ENCODE measurements at regions not wholly inside any gene's neighbourhood (a gene's known extent, or its start where the extent isn't known, plus 50 kb on each side); places are given as distances from the start of the nearest gene placed in this dataset.

GRCh38 chr3:147655236-147655635 lies 246.1 kb downstream of the ZIC1 start:
- H3K4me1 ChIP-seq, result peaks cover 0 to 9% of the 10 kb centered on the region in 2 donors

GRCh38 chr3:147656023-147656422 lies 246.9 kb downstream of the ZIC1 start:
- no peak for DNase-seq (ENCODE audit: low spot score in 2 of 2)
- no peak overlapping the region for H3K27ac ChIP-seq
- no peaks in the 10 kb centered on the region for H3K27me3 ChIP-seq
- H3K4me3 ChIP-seq, result no peak overlapping the region
- no peaks in the 10 kb centered on the region for H3K9me3 ChIP-seq
- intact Hi-C loops (cut with DNase I; ENCODE audit: low total_unique reads), result no loop called here
- peaks cover 0 to 9% of the 10 kb centered on the region in 2 donors for H3K4me1 ChIP-seq
- TF ChIP-seq CTCF (IDR thresholded peaks at IDR 0.05), result no peak
- no peak for TF ChIP-seq POLR2A (IDR thresholded peaks at IDR 0.05)
- no peak for TF ChIP-seq POLR2AphosphoS5 (IDR thresholded peaks at IDR 0.05)
- no peaks in the 10 kb centered on the region for H3K36me3 ChIP-seq

More at GRCh38 chr3:147655236-147655635, 246.1 kb downstream of the ZIC1 start:
- intact Hi-C loops (cut with DNase I; ENCODE audit: low total_unique reads), result no loop called here
- Histone ChIP-seq H3K27me3 (no peaks in the 10 kb centered on the region), H3K9me3 (no peaks in the 10 kb centered on the region), H3K36me3 (no peaks in the 10 kb centered on the region), H3K27ac (peak overlapping the region in 1 of 2 donors; percentile 34), H3K4me3 (no peak overlapping the region)
- peak in 1 of 2 donors; percentile 21 for DNase-seq (ENCODE audit: low spot score in 2 of 2)
- no peak for TF ChIP-seq POLR2AphosphoS5 (IDR thresholded peaks at IDR 0.05)

DNA sequence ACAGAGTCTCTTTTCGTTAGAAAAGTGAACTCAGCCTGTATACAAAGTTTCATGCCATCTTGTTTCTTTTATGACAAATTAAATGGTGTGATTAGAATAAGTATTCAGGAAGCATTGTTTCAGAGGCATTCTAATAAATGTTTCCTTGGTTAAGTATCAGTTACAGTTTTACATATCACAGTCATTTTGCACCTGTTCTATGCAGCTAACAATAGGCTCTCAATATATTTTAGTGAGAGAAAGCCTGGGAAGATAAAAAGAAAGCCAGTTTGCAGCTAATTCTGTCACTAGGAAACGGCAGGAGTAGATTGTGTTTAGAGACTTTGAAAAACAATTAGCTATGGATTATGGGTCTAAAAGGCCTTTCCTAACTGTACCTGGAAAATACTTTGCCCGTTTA lies 252.8 kb downstream of the ZIC1 start:
- TF ChIP-seq CTCF (IDR thresholded peaks at IDR 0.05), result no peak
- no peak overlapping the region for H3K27ac ChIP-seq
- H3K9me3 ChIP-seq, result no peaks in the 10 kb centered on the region
- H3K4me1 ChIP-seq, result no peaks in the 10 kb centered on the region
- intact Hi-C loops (cut with DNase I; ENCODE audit: low total_unique reads), result no loop called here
- H3K27me3 ChIP-seq, result no peaks in the 10 kb centered on the region
- no peak for DNase-seq (ENCODE audit: low spot score in 2 of 2)
- no peaks in the 10 kb centered on the region for H3K36me3 ChIP-seq
- H3K4me3 ChIP-seq, result no peak overlapping the region

GRCh38 chr3:147662705-147663104 lies 253.5 kb downstream of the ZIC1 start:
- no peak for TF ChIP-seq POLR2A (IDR thresholded peaks at IDR 0.05)
- no peak for TF ChIP-seq POLR2AphosphoS5 (IDR thresholded peaks at IDR 0.05)
- no peak for TF ChIP-seq CTCF (IDR thresholded peaks at IDR 0.05)
- H3K4me1 ChIP-seq, result no peaks in the 10 kb centered on the region
- intact Hi-C loops (cut with DNase I; ENCODE audit: low total_unique reads), result no loop called here
- no peak overlapping the region for H3K4me3 ChIP-seq
- H3K27ac ChIP-seq, result no peak overlapping the region
- no peaks in the 10 kb centered on the region for H3K9me3 ChIP-seq
- DNase-seq (ENCODE audit: low spot score in 2 of 2), result no peak
- no peaks in the 10 kb centered on the region for H3K36me3 ChIP-seq
- no peaks in the 10 kb centered on the region for H3K27me3 ChIP-seq

GRCh38 chr3:147669077-147669476 lies 259.9 kb downstream of the ZIC1 start:
- no peak overlapping the region for H3K27ac ChIP-seq
- intact Hi-C loops (cut with DNase I; ENCODE audit: low total_unique reads), result no loop called here
- H3K4me3 ChIP-seq, result no peak overlapping the region
- no peak for DNase-seq (ENCODE audit: low spot score in 2 of 2)
- TF ChIP-seq CTCF (IDR thresholded peaks at IDR 0.05) (no peak), POLR2AphosphoS5 (IDR thresholded peaks at IDR 0.05) (no peak), POLR2A (IDR thresholded peaks at IDR 0.05) (no peak)
- H3K4me1 ChIP-seq, result no peaks in the 10 kb centered on the region
- H3K27me3 ChIP-seq, result no peaks in the 10 kb centered on the region
- no peaks in the 10 kb centered on the region for H3K9me3 ChIP-seq
- H3K36me3 ChIP-seq, result no peaks in the 10 kb centered on the region

GRCh38 chr3:147672035-147672434 lies 262.9 kb downstream of the ZIC1 start:
- no peak for DNase-seq (ENCODE audit: low spot score in 2 of 2)
- no peaks in the 10 kb centered on the region for H3K36me3 ChIP-seq
- intact Hi-C loops (cut with DNase I; ENCODE audit: low total_unique reads), result no loop called here
- no peak overlapping the region for H3K27ac ChIP-seq
- H3K9me3 ChIP-seq, result no peaks in the 10 kb centered on the region
- no peaks in the 10 kb centered on the region for H3K4me1 ChIP-seq
- no peaks in the 10 kb centered on the region for H3K27me3 ChIP-seq
- TF ChIP-seq POLR2AphosphoS5 (IDR thresholded peaks at IDR 0.05) (no peak), POLR2A (IDR thresholded peaks at IDR 0.05) (no peak), CTCF (IDR thresholded peaks at IDR 0.05) (no peak)
- H3K4me3 ChIP-seq, result no peak overlapping the region

All from breast epithelium (tissue), 4 donors.